CD4-positive, alpha-beta memory T cell (primary cell): ENCODE measurements at regions not wholly inside any gene's neighbourhood (a gene's known extent, or its start where the extent isn't known, plus 50 kb on each side); places are given as distances from the start of the nearest gene placed in this dataset.
"Not testable (repeated sequence)": the region's sequence is repeated elsewhere in the genome, so short reads cannot be mapped to it uniquely, and the experiment has no call there.

Experiments
- CTCF ChIA-PET: fragments of 350-600 bp; sonication (Branson Sonifier 250); formaldehyde crosslinking; loops from one replicate; lab custom pipeline; 2021; ENCODE audit warnings: inconsistent platforms; ENCODE audit not compliant: partially characterized antibody; lab: Charles Lee
- POLR2A ChIA-PET: fragments of 350-600 bp; sonication (Branson Sonifier 250); formaldehyde crosslinking; loops from one replicate; lab custom pipeline; 2021; ENCODE audit not compliant: partially characterized antibody; lab: Charles Lee
- DNase-seq, 5 donors: peaks; one replicate each; pipeline versions ENCODE4 v3.0.0 to v3.0.0-alpha.2; 2020 to 2022; ENCODE audit warnings: mixed read lengths in 1 of 5
- H3K27ac ChIP-seq: one replicate; pipeline ENCODE4 v1.7.0; 2013; ENCODE audit warnings: low read depth, low read length
- H3K27me3 ChIP-seq: 2 replicates; pipeline ENCODE4 v1.7.0; 2013; ENCODE audit warnings: mild to moderate bottlenecking, low read length, moderate library complexity; ENCODE audit not compliant: insufficient read depth
- H3K36me3 ChIP-seq: 2 replicates; pipeline ENCODE4 v1.7.0; 2013; ENCODE audit warnings: mild to moderate bottlenecking, low read length, moderate library complexity; ENCODE audit not compliant: insufficient read depth
- H3K4me1 ChIP-seq: 2 replicates; pipeline ENCODE4 v1.7.0; 2013; ENCODE audit warnings: mild to moderate bottlenecking, low read length, moderate library complexity; ENCODE audit not compliant: insufficient read depth
- H3K4me3 ChIP-seq, 2 donors: one replicate each; pipeline ENCODE4 v1.7.0; 2013; ENCODE audit warnings: low read length in 2 of 2, mild to moderate bottlenecking in 1 of 2
- H3K9me3 ChIP-seq, 2 donors: one replicate each; pipeline ENCODE4 v1.7.0; 2013; ENCODE audit warnings: low read length in 2 of 2, control low read depth in 1 of 2; ENCODE audit not compliant: control insufficient read depth in 1 of 2
- H3K27ac Mint-ChIP-seq, 7 donors: one replicate each; pipeline ENCODE4 v1.8.0; 2020 to 2021; ENCODE audit warnings: mixed read lengths in 7 of 7, mild to moderate bottlenecking in 6 of 7, inconsistent platforms in 3 of 7, moderate library complexity in 3 of 7
- H3K27me3 Mint-ChIP-seq, 2 donors: one replicate each; pipeline ENCODE4 v1.8.0; 2020 to 2021; ENCODE audit warnings: mixed read lengths in 2 of 2
- H3K36me3 Mint-ChIP-seq, 2 donors: one replicate each; pipeline ENCODE4 v1.8.0; 2020 to 2021; ENCODE audit warnings: mixed read lengths in 2 of 2, inconsistent platforms in 1 of 2, mild to moderate bottlenecking in 1 of 2
- H3K4me1 Mint-ChIP-seq, 4 donors: one replicate each; pipeline ENCODE4 v1.8.0; 2020 to 2021; ENCODE audit warnings: mixed read lengths in 4 of 4, mild to moderate bottlenecking in 1 of 4
- H3K4me3 Mint-ChIP-seq, 8 donors: one replicate each; pipeline ENCODE4 v1.8.0; 2020 to 2021; ENCODE audit warnings: mixed read lengths in 8 of 8, mild to moderate bottlenecking in 7 of 8, moderate library complexity in 6 of 8, inconsistent platforms in 3 of 8
- H3K9me3 Mint-ChIP-seq, 8 donors: one replicate each; pipeline ENCODE4 v1.8.0; 2020 to 2021; ENCODE audit warnings: mixed read lengths in 8 of 8, mild to moderate bottlenecking in 5 of 8, inconsistent platforms in 3 of 8, moderate library complexity in 1 of 8
- intact Hi-C: fragments of 100-400 bp; cut with micrococcal nuclease; formaldehyde crosslinking; loops from one replicate; pipeline ENCODE4 v1.15.1; 2023

- CTCF ChIA-PET, intact Hi-C loops, DNase-seq, H3K4me1 Mint-ChIP-seq, H3K4me3 ChIP-seq, POLR2A ChIA-PET, H3K36me3 ChIP-seq, H3K9me3 ChIP-seq, H3K36me3 Mint-ChIP-seq, H3K27me3 Mint-ChIP-seq, H3K4me3 Mint-ChIP-seq, H3K27me3 ChIP-seq, H3K4me1 ChIP-seq, H3K27ac ChIP-seq, H3K27ac Mint-ChIP-seq: not testable (repeated sequence)
- peaks cover 4 to 42% (median 25%) of the 10 kb centered on the region in 8 donors for H3K9me3 Mint-ChIP-seq
These were observed 684.8 kb upstream of the TPTE start for GRCh38 chr21:9836547-9836946.

GRCh38 chr21:9837001-9837400 is 684.4 kb upstream of the TPTE start:
- DNase-seq, H3K27ac Mint-ChIP-seq, H3K9me3 ChIP-seq, H3K27me3 Mint-ChIP-seq, H3K4me1 ChIP-seq, H3K4me1 Mint-ChIP-seq, H3K36me3 Mint-ChIP-seq, intact Hi-C loops, H3K4me3 ChIP-seq, CTCF ChIA-PET, H3K27ac ChIP-seq, H3K36me3 ChIP-seq, H3K4me3 Mint-ChIP-seq, H3K27me3 ChIP-seq, POLR2A ChIA-PET: not testable (repeated sequence)
- H3K9me3 Mint-ChIP-seq = peaks cover 4 to 42% (median 25%) of the 10 kb centered on the region in 8 donors

GRCh38 chr21:9837526-9837925 is 683.9 kb upstream of the TPTE start:
- CTCF ChIA-PET, intact Hi-C loops: not testable (repeated sequence)
- peaks cover 4 to 42% (median 25%) of the 10 kb centered on the region in 8 donors for H3K9me3 Mint-ChIP-seq

GRCh38 chr21:9837946-9838737 is 683.2 kb upstream of the TPTE start:
- Mint-ChIP-seq H3K36me3 (no peaks in the 10 kb centered on the region), H3K9me3 (peaks cover 4 to 47% (median 28%) of the 10 kb centered on the region in 8 donors), H3K4me3 (no peak overlapping the region), H3K27ac (no peak overlapping the region), H3K4me1 (no peaks in the 10 kb centered on the region), H3K27me3 (no peaks in the 10 kb centered on the region)
- ChIA-PET POLR2A (no interaction called here), CTCF (no interaction called here)
- no peak for DNase-seq
- Histone ChIP-seq H3K9me3 (peaks cover 0 to 3% of the 10 kb centered on the region in 2 donors), H3K27me3 (no peaks in the 10 kb centered on the region), H3K4me1 (no peaks in the 10 kb centered on the region), H3K27ac (no peak overlapping the region), H3K4me3 (no peak overlapping the region), H3K36me3 (no peaks in the 10 kb centered on the region)
- intact Hi-C loops = no loop called here

More at GRCh38 chr21:9837526-9837925, 683.9 kb upstream of the TPTE start:
- POLR2A ChIA-PET, H3K27ac Mint-ChIP-seq, DNase-seq, H3K36me3 Mint-ChIP-seq, H3K4me1 ChIP-seq, H3K27me3 ChIP-seq, H3K4me3 ChIP-seq, H3K9me3 ChIP-seq, H3K36me3 ChIP-seq, H3K4me1 Mint-ChIP-seq, H3K27me3 Mint-ChIP-seq, H3K27ac ChIP-seq, H3K4me3 Mint-ChIP-seq: not testable (repeated sequence)

GRCh38 chr21:9838738-9839642 is 682.4 kb upstream of the TPTE start:
- H3K27ac ChIP-seq = no peak overlapping the region
- no peak overlapping the region for H3K4me3 ChIP-seq
- Mint-ChIP-seq H3K4me1 (no peaks in the 10 kb centered on the region), H3K4me3 (no peak overlapping the region), H3K9me3 (peaks cover 4 to 47% (median 27%) of the 10 kb centered on the region in 8 donors), H3K27ac (no peak overlapping the region), H3K27me3 (no peaks in the 10 kb centered on the region), H3K36me3 (no peaks in the 10 kb centered on the region)
- H3K36me3 ChIP-seq = no peaks in the 10 kb centered on the region
- H3K9me3 ChIP-seq = peaks cover 0 to 3% of the 10 kb centered on the region in 2 donors
- ChIA-PET CTCF (no interaction called here), POLR2A (no interaction called here)
- DNase-seq = peak in 1 of 5 donors; percentile 35
- no peaks in the 10 kb centered on the region for H3K27me3 ChIP-seq
- no peaks in the 10 kb centered on the region for H3K4me1 ChIP-seq
- intact Hi-C loops = no loop called here

GRCh38 chr21:9844106-9844505 is 677.3 kb upstream of the TPTE start:
- DNase-seq, H3K9me3 ChIP-seq, H3K36me3 ChIP-seq, H3K4me1 ChIP-seq, H3K27me3 Mint-ChIP-seq, H3K27me3 ChIP-seq, H3K4me3 Mint-ChIP-seq, H3K4me1 Mint-ChIP-seq, H3K27ac ChIP-seq, intact Hi-C loops, H3K27ac Mint-ChIP-seq, POLR2A ChIA-PET, CTCF ChIA-PET, H3K36me3 Mint-ChIP-seq, H3K4me3 ChIP-seq: not testable (repeated sequence)
- H3K9me3 Mint-ChIP-seq = peaks cover 0 to 32% (median 18%) of the 10 kb centered on the region in 8 donors

GRCh38 chr21:9847511-9847910 is 673.9 kb upstream of the TPTE start:
- H3K9me3 Mint-ChIP-seq = peaks cover 0 to 15% (median 9%) of the 10 kb centered on the region in 8 donors
- H3K9me3 ChIP-seq, H3K27ac ChIP-seq, H3K4me3 Mint-ChIP-seq, H3K27me3 Mint-ChIP-seq, intact Hi-C loops, H3K4me1 Mint-ChIP-seq, H3K4me3 ChIP-seq, DNase-seq, H3K4me1 ChIP-seq, H3K27me3 ChIP-seq, CTCF ChIA-PET, POLR2A ChIA-PET, H3K27ac Mint-ChIP-seq, H3K36me3 Mint-ChIP-seq, H3K36me3 ChIP-seq: not testable (repeated sequence)
